ENCODE measurements at regions not wholly inside any gene's neighbourhood (a gene's known extent, or its start where the extent isn't known, plus 50 kb on each side); places are given as distances from the start of the nearest gene placed in this dataset.

DNA sequence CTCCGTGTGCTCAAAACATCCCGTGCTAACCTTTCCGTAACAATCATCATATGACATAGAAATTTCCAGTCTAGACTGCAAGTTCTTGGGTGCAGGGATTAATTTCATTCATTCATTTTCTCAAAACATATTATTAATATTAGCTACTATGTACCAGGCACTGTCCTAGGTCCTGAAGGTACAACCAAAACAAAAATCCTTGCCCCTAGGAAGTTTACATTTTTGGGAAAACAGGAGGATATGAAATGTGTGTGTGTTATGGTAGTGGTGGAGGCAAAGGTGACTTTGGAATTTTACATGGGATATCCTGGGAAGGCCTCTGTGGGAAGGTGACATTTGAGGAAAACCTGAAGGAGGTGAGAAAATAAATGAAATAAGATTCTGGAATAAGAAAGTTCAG is 222.6 kb downstream of the LRRC3B start:
- Histone ChIP-seq H3K9me3 (no peaks in the 10 kb centered on the region), H3K4me3 (no peak overlapping the region), H3K36me3 (no peaks in the 10 kb centered on the region), H3K27ac (no peak overlapping the region), H3K4me1 (no peaks in the 10 kb centered on the region), H3K27me3 (no peaks in the 10 kb centered on the region)
- 83 to 97% methylated on average over 3 of the region's 3 CpGs for WGBS, 2 donors
- intact Hi-C loops (cut with DNase I): no loop called here
- DNase-seq (no peak), ATAC-seq (no peak), FAIRE-seq (no peak)
- no peak for TF ChIP-seq CTCF (IDR thresholded peaks at IDR 0.05)

- H3K9me3 ChIP-seq: no peaks in the 10 kb centered on the region
- no peak for FAIRE-seq
- TF ChIP-seq CTCF (IDR thresholded peaks at IDR 0.05): no peak
Observed at GRCh38 chr3:26847680-26848079, 225.1 kb downstream of the LRRC3B start.

GRCh38 chr3:26894443-26894842 is 271.9 kb downstream of the LRRC3B start:
- ATAC-seq (no peak), DNase-seq (no peak), FAIRE-seq (no peak)
- intact Hi-C loops (cut with DNase I): no loop called here
- no peaks in the 10 kb centered on the region for H3K27me3 ChIP-seq
- no peak overlapping the region for H3K27ac ChIP-seq
- H3K36me3 ChIP-seq: no peaks in the 10 kb centered on the region
- no peaks in the 10 kb centered on the region for H3K9me3 ChIP-seq
- TF ChIP-seq CTCF (IDR thresholded peaks at IDR 0.05): no peak
- 63 to 77% methylated on average over 3 of the region's 3 CpGs for WGBS, 2 donors
- no peaks in the 10 kb centered on the region for H3K4me1 ChIP-seq
- H3K4me3 ChIP-seq: no peak overlapping the region

More at GRCh38 chr3:26847680-26848079, 225.1 kb downstream of the LRRC3B start:
- H3K4me1 ChIP-seq: no peaks in the 10 kb centered on the region
- H3K27me3 ChIP-seq: no peaks in the 10 kb centered on the region
- DNase-seq (no peak), ATAC-seq (no peak)
- H3K4me3 ChIP-seq: no peak overlapping the region
- H3K36me3 ChIP-seq: no peaks in the 10 kb centered on the region
- no peak overlapping the region for H3K27ac ChIP-seq
- intact Hi-C loops (cut with DNase I): no loop called here

- H3K4me3 ChIP-seq: no peak overlapping the region
- intact Hi-C loops (cut with DNase I): no loop called here
- no peak overlapping the region for H3K27ac ChIP-seq
- DNase-seq (no peak), FAIRE-seq (no peak), ATAC-seq (no peak)
- no peaks in the 10 kb centered on the region for H3K4me1 ChIP-seq
- no peaks in the 10 kb centered on the region for H3K9me3 ChIP-seq
- H3K36me3 ChIP-seq: no peaks in the 10 kb centered on the region
- no peak for TF ChIP-seq CTCF (IDR thresholded peaks at IDR 0.05)
- no peaks in the 10 kb centered on the region for H3K27me3 ChIP-seq
Observed at GRCh38 chr3:26915208-26915607, 292.6 kb downstream of the LRRC3B start.

DNA sequence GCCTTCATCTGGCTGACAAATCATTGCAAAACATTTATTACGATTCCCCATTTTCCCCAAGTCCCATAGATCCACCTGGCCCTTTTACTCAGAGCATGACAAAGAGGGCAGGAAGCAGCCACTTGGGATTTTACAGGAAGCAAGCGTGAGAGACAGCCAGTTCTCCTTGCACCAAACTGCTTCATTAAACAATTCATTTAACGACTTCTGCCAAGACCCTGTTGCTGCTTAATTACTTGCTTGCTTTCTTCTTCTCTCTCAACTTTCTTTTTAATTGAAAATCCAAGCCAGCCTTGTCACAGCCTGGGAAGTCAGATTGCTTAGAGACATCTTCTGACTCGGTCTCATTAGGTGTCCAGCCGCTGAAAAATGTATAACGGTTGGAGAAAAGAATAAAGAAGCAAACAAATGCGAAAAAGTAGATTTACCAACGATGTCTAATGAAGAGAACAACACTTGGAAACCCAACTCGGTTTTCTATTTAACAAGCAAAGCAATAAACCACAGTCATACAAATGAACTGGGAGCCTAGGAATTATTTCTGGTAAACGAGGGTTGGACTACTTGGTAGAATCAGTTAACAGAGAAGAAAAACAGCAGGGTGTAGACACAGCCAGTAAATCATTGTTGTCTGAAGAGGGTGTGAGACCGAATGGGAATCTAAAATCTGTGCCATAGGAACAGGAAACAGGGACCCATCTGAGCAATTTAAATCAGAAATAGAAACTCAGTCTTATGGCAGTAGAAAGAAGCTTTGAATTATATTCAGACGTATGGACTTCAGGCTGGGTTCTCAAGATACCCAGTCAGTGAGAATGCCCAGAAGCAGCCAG is 298.3 kb downstream of the LRRC3B start:
- no peak overlapping the region for H3K27ac ChIP-seq
- ATAC-seq (no peak), DNase-seq (no peak), FAIRE-seq (no peak)
- intact Hi-C loops (cut with DNase I): no loop called here
- H3K36me3 ChIP-seq: no peaks in the 10 kb centered on the region
- H3K9me3 ChIP-seq: no peaks in the 10 kb centered on the region
- TF ChIP-seq CTCF (IDR thresholded peaks at IDR 0.05): no peak
- WGBS, 2 donors: 52 to 68% methylated on average over 12 of the region's 12 CpGs
- no peaks in the 10 kb centered on the region for H3K27me3 ChIP-seq
- no peaks in the 10 kb centered on the region for H3K4me1 ChIP-seq
- H3K4me3 ChIP-seq: no peak overlapping the region

Data from pancreas (tissue), 10 donors.